K562 (cell line): ENCODE measurements at regions not wholly inside any gene's neighbourhood (a gene's known extent, or its start where the extent isn't known, plus 50 kb on each side); places are given as distances from the start of the nearest gene placed in this dataset.

Experiments used
- CHCHD3 ChIP-seq: fragments of 250-450 bp; sonication (Bioruptor Pico); IDR thresholded peaks from 2 replicates; pipeline ENCODE4 v2.1.2; 2022; ENCODE audit warnings: mild to moderate bottlenecking
- CTCFL ChIP-seq: IDR thresholded peaks from 2 replicates; pipeline ENCODE4 v1.6.1; 2011; ENCODE audit warnings: borderline replicate concordance, low read depth, mild to moderate bottlenecking, moderate library complexity, low read length; ENCODE audit not compliant: insufficient read depth, poor library complexity, severe bottlenecking
- ERF ChIP-seq: fragments of 450-650 bp; formaldehyde crosslinking; IDR thresholded peaks from 2 replicates; pipeline ENCODE4 v1.4.0; 2020; ENCODE audit warnings: mild to moderate bottlenecking, mixed read lengths
- ETV6 ChIP-seq, 3 experiments: fragments of 150-350 bp in 1 of 3; sonication (generic) in 1 of 3; formaldehyde crosslinking in 1 of 3; IDR thresholded peaks; 2 replicates each; pipeline versions ENCODE4 v1.6.1 to v1.8.0; 2014 to 2022; ENCODE audit warnings: borderline replicate concordance in 2 of 3, low read depth in 2 of 3, antibody characterized with exemption in 1 of 3, low read length in 1 of 3, mild to moderate bottlenecking in 1 of 3, missing genetic modification reagents in 1 of 3
- LEF1 ChIP-seq: fragments of 450-650 bp; IDR thresholded peaks from 2 replicates; pipeline ENCODE4 v1.6.1; 2016; ENCODE audit warnings: mild to moderate bottlenecking
- MLX ChIP-seq, 2 experiments: fragments of 450-650 bp in 1 of 2; sonication (generic) in 1 of 2; formaldehyde crosslinking; conservative IDR thresholded peaks; 2 replicates each; pipeline versions ENCODE4 v1.4.0 to v1.8.1; 2020 to 2022; ENCODE audit warnings: mild to moderate bottlenecking in 1 of 2, missing genetic modification reagents in 1 of 2
- NR2C2 ChIP-seq, 2 experiments: fragments of 200-800 bp in 1 of 2; sonication (Bioruptor generic) in 1 of 2; sonication (generic) in 1 of 2; formaldehyde crosslinking in 1 of 2; IDR thresholded peaks; 2 replicates each; pipeline versions ENCODE4 v1.6.1 to v1.8.0; 2016 to 2022; ENCODE audit warnings: mild to moderate bottlenecking in 1 of 2, missing compliant biosample characterization in 1 of 2, missing genetic modification characterization in 1 of 2, missing genetic modification reagents in 1 of 2
- PKNOX1 ChIP-seq: fragments of 450-650 bp; IDR thresholded peaks from 2 replicates; pipeline ENCODE4 v1.6.1; 2016
- SETDB1 ChIP-seq: IDR thresholded peaks from one replicate; pipeline ENCODE4 v1.6.1; 2012; ENCODE audit warnings: low read length, control low read depth, inconsistent platforms
- SOX6 ChIP-seq: fragments of 450-650 bp; IDR thresholded peaks from 2 replicates; pipeline ENCODE4 v1.6.1; 2014; ENCODE audit warnings: mild to moderate bottlenecking
- TBP ChIP-seq: optimal IDR thresholded peaks from 2 replicates; pipeline ENCODE3; 2011; ENCODE audit warnings: low read depth, low read length, improper control_type of control experiment
- TOE1 ChIP-seq, 2 experiments: fragments of 450-650 bp in 1 of 2; sonication (generic) in 1 of 2; formaldehyde crosslinking in 1 of 2; IDR thresholded peaks; 2 replicates each; pipeline versions ENCODE4 v1.7.1 to v1.8.0; 2016 to 2022; ENCODE audit warnings: borderline replicate concordance in 2 of 2, mild to moderate bottlenecking in 2 of 2, antibody characterized with exemption in 1 of 2, inconsistent platforms in 1 of 2, low read depth in 1 of 2, missing genetic modification reagents in 1 of 2, moderate library complexity in 1 of 2
- U2AF2 ChIP-seq: fragments of 200-400 bp; formaldehyde crosslinking; optimal IDR thresholded peaks from 2 replicates; pipeline ENCODE3; 2017; ENCODE audit warnings: low read depth, mild to moderate bottlenecking, low read length
- ZC3H4 ChIP-seq: sonication (generic); formaldehyde crosslinking; IDR thresholded peaks from 2 replicates; pipeline ENCODE4 v1.9.0; 2021; ENCODE audit warnings: missing genetic modification reagents, borderline replicate concordance
- ZNF445 ChIP-seq: fragments of 250-450 bp; sonication (Bioruptor Pico); IDR thresholded peaks from 2 replicates; pipeline ENCODE4 v1.4.0; 2020; ENCODE audit warnings: low read depth, mild to moderate bottlenecking, moderate library complexity
- ZNF589 ChIP-seq: fragments of 200-800 bp; sonication (Bioruptor generic); IDR thresholded peaks from 2 replicates; pipeline ENCODE4 v1.6.1; 2016; ENCODE audit warnings: low read depth, missing genetic modification characterization, missing compliant biosample characterization
- TF ChIP-seq, protein P1 (sequence below): sonication (generic); formaldehyde crosslinking; IDR thresholded peaks from 2 replicates; pipeline ENCODE4 v1.8.0; 2022; ENCODE audit warnings: missing genetic modification reagents, mild to moderate bottlenecking, moderate library complexity, borderline replicate concordance
- TF ChIP-seq, protein P2 (sequence below), 2 experiments: fragments of 250-450 bp in 1 of 2; fragments of 450-650 bp in 1 of 2; sonication (Bioruptor Pico) in 1 of 2; IDR thresholded peaks; 2 replicates each; pipeline versions ENCODE4 v1.6.1 to v1.8.0; 2016 to 2021; ENCODE audit warnings: mild to moderate bottlenecking in 2 of 2, moderate library complexity in 2 of 2, missing compliant biosample characterization in 1 of 2, missing genetic modification characterization in 1 of 2

DNA sequence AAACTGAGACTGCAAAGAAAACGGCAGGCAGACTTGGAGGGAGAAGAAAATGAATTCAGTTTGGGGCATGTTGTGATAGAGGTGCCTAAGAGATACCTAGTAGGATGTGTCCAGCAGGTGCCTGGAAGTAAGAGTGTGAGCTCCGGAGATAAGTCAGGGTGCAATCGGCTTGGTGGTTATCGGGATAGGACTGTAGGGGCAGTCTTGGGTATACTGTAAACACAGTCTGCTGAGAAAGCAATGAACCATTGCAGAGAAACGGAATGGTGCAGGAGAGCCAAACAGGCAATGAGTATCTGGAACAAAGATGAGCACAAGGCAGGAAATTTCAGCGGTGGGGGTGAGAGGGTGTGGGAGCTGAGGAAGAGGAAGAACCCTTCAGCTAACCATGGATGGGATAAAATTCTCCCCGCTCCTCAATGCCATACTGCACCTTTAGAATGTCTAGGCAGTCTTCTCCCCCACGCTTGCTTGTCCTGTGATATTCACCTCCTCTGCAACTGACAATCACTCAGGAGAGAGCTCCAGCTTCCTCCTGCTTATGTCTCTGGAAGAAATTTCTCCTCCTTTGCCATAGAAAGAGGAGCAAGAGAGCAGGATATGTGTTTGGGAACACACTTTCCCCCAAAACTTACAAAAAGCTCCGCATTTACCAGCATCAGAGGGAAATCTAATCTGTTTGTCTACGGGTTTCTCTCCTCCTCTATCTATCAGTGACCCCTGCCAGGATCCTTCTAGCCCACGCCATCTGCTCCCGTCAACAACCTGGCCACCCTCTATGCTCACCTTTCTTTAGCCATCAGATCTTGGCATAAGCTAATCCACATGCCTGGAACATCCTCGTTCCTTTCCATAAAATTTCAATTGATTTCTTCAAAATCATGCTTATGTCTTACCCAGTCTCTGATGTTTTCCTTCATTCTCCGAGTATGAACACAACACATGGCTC lies 381.7 kb upstream of the JARID2 start (continued):
- no peak for TF ChIP-seq CHCHD3 (CRISPR knock-in tag)
- TF ChIP-seq, protein P1, sequence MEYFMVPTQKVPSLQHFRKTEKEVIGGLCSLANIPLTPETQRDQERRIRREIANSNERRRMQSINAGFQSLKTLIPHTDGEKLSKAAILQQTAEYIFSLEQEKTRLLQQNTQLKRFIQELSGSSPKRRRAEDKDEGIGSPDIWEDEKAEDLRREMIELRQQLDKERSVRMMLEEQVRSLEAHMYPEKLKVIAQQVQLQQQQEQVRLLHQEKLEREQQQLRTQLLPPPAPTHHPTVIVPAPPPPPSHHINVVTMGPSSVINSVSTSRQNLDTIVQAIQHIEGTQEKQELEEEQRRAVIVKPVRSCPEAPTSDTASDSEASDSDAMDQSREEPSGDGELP, result no peak
- no peak for TF ChIP-seq ZNF445 (CRISPR knock-in tag)
- TF ChIP-seq ZC3H4, result no peak
- TF ChIP-seq PKNOX1, result peak; percentile 12; the same call in 1 of the 2 replicates
- no peak for TF ChIP-seq SETDB1
- peak; percentile 58; the same call in 1 of the 2 replicates for TF ChIP-seq SOX6
- TF ChIP-seq LEF1, result no peak; the same call in 1 of the 2 replicates
- TF ChIP-seq MLX (CRISPR knock-in tag; conservative IDR thresholded peaks at IDR 0.05), result no peak
- TF ChIP-seq, protein P2, sequence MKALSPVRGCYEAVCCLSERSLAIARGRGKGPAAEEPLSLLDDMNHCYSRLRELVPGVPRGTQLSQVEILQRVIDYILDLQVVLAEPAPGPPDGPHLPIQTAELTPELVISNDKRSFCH (CRISPR knock-in tag; IDR thresholded peaks at IDR 0.05), result no peak
- TF ChIP-seq, protein P2 (tag; IDR thresholded peaks at IDR 0.05), result no peak
- no peak for TF ChIP-seq ETV6 (IDR thresholded peaks at IDR 0.05; ENCODE audit: borderline replicate concordance in 1 of 2, low read depth in 2 of 2, low read length in 1 of 2)
- no peak for TF ChIP-seq ETV6 (CRISPR knock-in tag; IDR thresholded peaks at IDR 0.05; ENCODE audit: borderline replicate concordance)
- TF ChIP-seq CTCFL, result no peak
- no peak for TF ChIP-seq U2AF2
- TF ChIP-seq NR2C2 (CRISPR knock-in tag; IDR thresholded peaks at IDR 0.05), result no peak
- no peak for TF ChIP-seq NR2C2 (tag; IDR thresholded peaks at IDR 0.05)
- TF ChIP-seq TOE1 (IDR thresholded peaks at IDR 0.05; ENCODE audit: borderline replicate concordance), result 0 out of 2 replicates have a peak, but pooled peaks have one; percentile 38
- TF ChIP-seq TOE1 (CRISPR knock-in tag; IDR thresholded peaks at IDR 0.05; ENCODE audit: borderline replicate concordance, low read depth), result no peak
- no peak for TF ChIP-seq TBP
- no peak for TF ChIP-seq ZNF589
- TF ChIP-seq ERF (CRISPR knock-in tag), result no peak
